ENCODE measurements at regions not wholly inside any gene's neighbourhood (a gene's known extent, or its start where the extent isn't known, plus 50 kb on each side); places are given as distances from the start of the nearest gene placed in this dataset.

GRCh38 chr13:84983321-84983720 lies 815.9 kb downstream of the SLITRK6 start:
- FAIRE-seq: no peak
- H3K4me1 ChIP-seq (ENCODE audit: control insufficient read depth, insufficient read depth, low read length): no peaks in the 10 kb centered on the region
- H3K27me3 ChIP-seq (replicated peaks in 1 of 2; ENCODE audit: control insufficient read depth in 2 of 2, insufficient read depth in 2 of 2, low read length in 1 of 2): no peaks in the 10 kb centered on the region
- no peak overlapping the region for H2AFZ ChIP-seq (ENCODE audit: control insufficient read depth, low read depth, low read length)
- no peaks in the 10 kb centered on the region for H4K20me1 ChIP-seq (ENCODE audit: control insufficient read depth, insufficient read depth)
- in situ Hi-C loops (cut with MboI): no loop called here
- BruUV-seq (replicated peaks): no TSS peak
- SMC1A ChIA-PET (ENCODE audit: uncharacterized antibody, unreplicated experiment): interaction anchor here (0.8 kb wide), 1 partner anchor 15 kb away, joined by 3 read pairs; no protein-coding TSS in a partner anchor
- H3K9ac ChIP-seq (ENCODE audit: control insufficient read depth, insufficient read depth, low read length): no peak overlapping the region
- H3K27ac ChIP-seq (ENCODE audit: control insufficient read depth, insufficient read depth): no peak overlapping the region
- no peaks in the 10 kb centered on the region for H3K36me3 ChIP-seq (ENCODE audit: control insufficient read depth in 2 of 2, insufficient read depth in 2 of 2, low read length in 1 of 2)
- intact Hi-C loops (cut with micrococcal nuclease; ENCODE audit: unreplicated experiment): no loop called here
- H3K9me3 ChIP-seq (replicated peaks; ENCODE audit: control insufficient read depth, insufficient read depth, low read length): no peaks in the 10 kb centered on the region
- RAD21 ChIA-PET (ENCODE audit: unreplicated experiment): no interaction called here
- H3K4me3 ChIP-seq: no peak overlapping the region
- H3K79me2 ChIP-seq (ENCODE audit: control insufficient read depth, insufficient read depth, low read length): no peaks in the 10 kb centered on the region
- DNase-seq (ENCODE audit: low read depth, low spot score): no peak
- ATAC-seq: no peak
- 41% methylated on average over 2 of the region's 2 CpGs for WGBS (ENCODE audit: insufficient coverage, insufficient replicate concordance, low lambda C conversion rate, missing lambda C conversion rate)
- POLR2A ChIA-PET: no interaction called here
- no peak overlapping the region for H3K4me2 ChIP-seq (ENCODE audit: control insufficient read depth, insufficient read depth)
- CTCF ChIA-PET: no interaction called here
- TF ChIP-seq POLR2AphosphoS2 (IDR thresholded peaks at IDR 0.05; ENCODE audit: low read depth, low read length): no peak
- no peak for TF ChIP-seq NFXL1 (IDR thresholded peaks at IDR 0.05; ENCODE audit: borderline replicate concordance)
- no peak for TF ChIP-seq BCL3 (IDR thresholded peaks at IDR 0.05; ENCODE audit: borderline replicate concordance, insufficient read depth, low read depth, low read length, poor library complexity, severe bottlenecking)
- no peak for TF ChIP-seq IRF3 (IDR thresholded peaks at IDR 0.05)
- TF ChIP-seq ZBTB11 (CRISPR knock-in tag; IDR thresholded peaks at IDR 0.05): no peak
- no peak for TF ChIP-seq ZBTB4 (CRISPR knock-in tag; IDR thresholded peaks at IDR 0.05)
- TF ChIP-seq ATF2 (IDR thresholded peaks at IDR 0.05; ENCODE audit: low read length): no peak
- no peak for TF ChIP-seq ZBTB40 (IDR thresholded peaks at IDR 0.05; ENCODE audit: borderline replicate concordance)
